Activated CD8-positive, alpha-beta T cell treated with anti-CD3 and anti-CD28 coated beads for 36 hours (primary cell): ENCODE measurements at regions not wholly inside any gene's neighbourhood (a gene's known extent, or its start where the extent isn't known, plus 50 kb on each side); places are given as distances from the start of the nearest gene placed in this dataset.

ENCODE experiments used
- ATAC-seq: fragments of 200-7000 bp; cut with Tn5 transposase; one replicate; pipeline ENCODE4 v1.10.0; 2021; ENCODE audit warnings: mild to moderate bottlenecking, moderate library complexity
- CTCF ChIA-PET: fragments of 350-600 bp; sonication (Branson Sonifier 250); formaldehyde crosslinking; loops from one replicate; lab custom pipeline; 2021; ENCODE audit warnings: antibody characterized with exemption; lab: Charles Lee
- POLR2A ChIA-PET: fragments of 350-600 bp; sonication (Branson Sonifier 250); formaldehyde crosslinking; loops from one replicate; lab custom pipeline; 2021; ENCODE audit warnings: antibody characterized with exemption; lab: Charles Lee
- DNase-seq: peaks from one replicate; pipeline ENCODE4 v3.0.0-alpha.2; 2020
- H3K27ac Mint-ChIP-seq: one replicate; pipeline ENCODE4 v1.8.0; 2021; ENCODE audit warnings: mild to moderate bottlenecking, mixed read lengths
- H3K27me3 Mint-ChIP-seq: one replicate; pipeline ENCODE4 v1.8.0; 2021; ENCODE audit warnings: mixed read lengths
- H3K36me3 Mint-ChIP-seq: one replicate; pipeline ENCODE4 v1.8.0; 2021; ENCODE audit warnings: low read depth, mixed read lengths
- H3K4me1 Mint-ChIP-seq: one replicate; pipeline ENCODE4 v1.8.0; 2021; ENCODE audit warnings: low read depth, mixed read lengths
- H3K4me3 Mint-ChIP-seq: one replicate; pipeline ENCODE4 v1.8.0; 2021; ENCODE audit warnings: mild to moderate bottlenecking, moderate library complexity, mixed read lengths
- H3K9me3 Mint-ChIP-seq: one replicate; pipeline ENCODE4 v1.8.0; 2021; ENCODE audit warnings: mixed read lengths
- intact Hi-C: fragments of 100-400 bp; cut with micrococcal nuclease; formaldehyde crosslinking; loops from one replicate; pipeline ENCODE4 v1.10.0; 2022
- TF ChIP-seq, protein P1 (sequence below): fragments of 200-600 bp; IDR thresholded peaks from one replicate; pipeline ENCODE4 v1.8.0; 2022; ENCODE audit warnings: antibody characterized with exemption, mild to moderate bottlenecking

DNA sequence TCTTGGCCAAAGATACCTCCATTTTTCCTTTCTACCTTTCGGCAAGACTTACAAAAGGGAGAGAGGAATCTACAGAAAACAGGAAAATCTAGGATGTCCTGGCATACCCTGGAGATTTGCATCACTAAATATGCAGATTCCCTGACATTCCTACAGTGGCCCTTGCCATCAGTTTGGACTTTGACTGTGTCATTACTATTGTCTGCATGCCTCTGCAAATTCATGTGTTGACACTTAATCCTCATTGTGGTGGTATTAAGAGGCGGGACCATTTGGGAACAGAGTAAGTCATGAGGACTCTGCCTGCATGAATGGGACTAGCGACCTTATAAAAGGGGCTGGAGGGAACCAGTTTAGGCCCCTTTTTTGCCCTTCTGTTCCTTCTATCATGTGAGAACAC, 50.5 kb upstream of the DTNBP1 start:
- POLR2A ChIA-PET = no interaction called here
- Mint-ChIP-seq H3K4me1 (peaks cover 14% of the 10 kb centered on the region), H3K27me3 (peaks cover 7% of the 10 kb centered on the region), H3K4me3 (no peak overlapping the region), H3K9me3 (peaks cover 8% of the 10 kb centered on the region), H3K27ac (no peak overlapping the region), H3K36me3 (no peaks in the 10 kb centered on the region)
- DNase-seq (no peak), ATAC-seq (no peak)
- CTCF ChIA-PET = no interaction called here
- TF ChIP-seq, protein P1, sequence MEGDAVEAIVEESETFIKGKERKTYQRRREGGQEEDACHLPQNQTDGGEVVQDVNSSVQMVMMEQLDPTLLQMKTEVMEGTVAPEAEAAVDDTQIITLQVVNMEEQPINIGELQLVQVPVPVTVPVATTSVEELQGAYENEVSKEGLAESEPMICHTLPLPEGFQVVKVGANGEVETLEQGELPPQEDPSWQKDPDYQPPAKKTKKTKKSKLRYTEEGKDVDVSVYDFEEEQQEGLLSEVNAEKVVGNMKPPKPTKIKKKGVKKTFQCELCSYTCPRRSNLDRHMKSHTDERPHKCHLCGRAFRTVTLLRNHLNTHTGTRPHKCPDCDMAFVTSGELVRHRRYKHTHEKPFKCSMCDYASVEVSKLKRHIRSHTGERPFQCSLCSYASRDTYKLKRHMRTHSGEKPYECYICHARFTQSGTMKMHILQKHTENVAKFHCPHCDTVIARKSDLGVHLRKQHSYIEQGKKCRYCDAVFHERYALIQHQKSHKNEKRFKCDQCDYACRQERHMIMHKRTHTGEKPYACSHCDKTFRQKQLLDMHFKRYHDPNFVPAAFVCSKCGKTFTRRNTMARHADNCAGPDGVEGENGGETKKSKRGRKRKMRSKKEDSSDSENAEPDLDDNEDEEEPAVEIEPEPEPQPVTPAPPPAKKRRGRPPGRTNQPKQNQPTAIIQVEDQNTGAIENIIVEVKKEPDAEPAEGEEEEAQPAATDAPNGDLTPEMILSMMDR = no peak
- intact Hi-C loops = no loop called here

GRCh38 chr6:15712797-15713196, 50.0 kb upstream of the DTNBP1 start:
- POLR2A ChIA-PET = no interaction called here
- peaks cover 7% of the 10 kb centered on the region for H3K27me3 Mint-ChIP-seq
- ATAC-seq = no peak
- intact Hi-C loops = no loop called here
- DNase-seq = no peak
- no peak overlapping the region for H3K4me3 Mint-ChIP-seq
- H3K4me1 Mint-ChIP-seq = peaks cover 14% of the 10 kb centered on the region
- H3K27ac Mint-ChIP-seq = no peak overlapping the region
- peaks cover 8% of the 10 kb centered on the region for H3K9me3 Mint-ChIP-seq
- no peaks in the 10 kb centered on the region for H3K36me3 Mint-ChIP-seq
- TF ChIP-seq, protein P1 = no peak
- CTCF ChIA-PET = no interaction called here
